ENCODE measurements at regions not wholly inside any gene's neighbourhood (a gene's known extent, or its start where the extent isn't known, plus 50 kb on each side); places are given as distances from the start of the nearest gene placed in this dataset.

GRCh38 chr2:9760069-9760901, 83.0 kb upstream of the TAF1B start:
- TF ChIP-seq CTCF (IDR thresholded peaks at IDR 0.05) = no peak
- Histone ChIP-seq H3K4me1 (peaks cover 0 to 7% of the 10 kb centered on the region in 2 donors), H3K4me3 (no peak overlapping the region), H3K36me3 (no peaks in the 10 kb centered on the region), H3K9me3 (no peaks in the 10 kb centered on the region), H3K27ac (no peak overlapping the region), H3K27me3 (no peaks in the 10 kb centered on the region)
- intact Hi-C loops (cut with DNase I) = no loop called here
- no peak for DNase-seq (ENCODE audit: low spot score in 2 of 2)

- Histone ChIP-seq H3K36me3 (no peaks in the 10 kb centered on the region), H3K9me3 (no peaks in the 10 kb centered on the region), H3K4me3 (no peak overlapping the region), H3K27me3 (no peaks in the 10 kb centered on the region), H3K4me1 (peaks cover 0 to 7% of the 10 kb centered on the region in 2 donors), H3K27ac (no peak overlapping the region)
- intact Hi-C loops (cut with DNase I) = no loop called here
- DNase-seq (ENCODE audit: low spot score in 2 of 2) = no peak
- TF ChIP-seq CTCF (IDR thresholded peaks at IDR 0.05) = no peak
Observed at GRCh38 chr2:9760902-9761228, 82.4 kb upstream of the TAF1B start.

- H3K36me3 ChIP-seq = no peaks in the 10 kb centered on the region
- no peaks in the 10 kb centered on the region for H3K27me3 ChIP-seq
- no peaks in the 10 kb centered on the region for H3K9me3 ChIP-seq
- no peak overlapping the region for H3K4me3 ChIP-seq
- peaks cover 0 to 7% of the 10 kb centered on the region in 2 donors for H3K4me1 ChIP-seq
- no peak for DNase-seq (ENCODE audit: low spot score in 2 of 2)
- TF ChIP-seq CTCF (IDR thresholded peaks at IDR 0.05) = no peak
- no peak overlapping the region for H3K27ac ChIP-seq
- intact Hi-C loops (cut with DNase I) = no loop called here
Observed at GRCh38 chr2:9761577-9761976, 81.7 kb upstream of the TAF1B start.

- no peak for TF ChIP-seq CTCF (IDR thresholded peaks at IDR 0.05)
- H3K4me1 ChIP-seq = peaks cover 0 to 7% of the 10 kb centered on the region in 2 donors
- no peaks in the 10 kb centered on the region for H3K36me3 ChIP-seq
- no peak overlapping the region for H3K27ac ChIP-seq
- H3K27me3 ChIP-seq = no peaks in the 10 kb centered on the region
- no peaks in the 10 kb centered on the region for H3K9me3 ChIP-seq
- H3K4me3 ChIP-seq = no peak overlapping the region
- intact Hi-C loops (cut with DNase I) = no loop called here
- DNase-seq (ENCODE audit: low spot score in 2 of 2) = no peak
Observed at GRCh38 chr2:9762164-9762563, 81.1 kb upstream of the TAF1B start.

GRCh38 chr2:9762941-9763340, 80.3 kb upstream of the TAF1B start:
- H3K4me3 ChIP-seq = no peak overlapping the region
- H3K9me3 ChIP-seq = no peaks in the 10 kb centered on the region
- H3K27ac ChIP-seq = no peak overlapping the region
- peaks cover 0 to 7% of the 10 kb centered on the region in 2 donors for H3K4me1 ChIP-seq
- intact Hi-C loops (cut with DNase I) = no loop called here
- H3K36me3 ChIP-seq = no peaks in the 10 kb centered on the region
- no peaks in the 10 kb centered on the region for H3K27me3 ChIP-seq
- DNase-seq (ENCODE audit: low spot score in 2 of 2) = no peak
- no peak for TF ChIP-seq CTCF (IDR thresholded peaks at IDR 0.05)
